Thyroid gland (tissue), 4 donors: ENCODE measurements at regions not wholly inside any gene's neighbourhood (a gene's known extent, or its start where the extent isn't known, plus 50 kb on each side); places are given as distances from the start of the nearest gene placed in this dataset.
"Not testable (repeated sequence)": the region's sequence is repeated elsewhere in the genome, so short reads cannot be mapped to it uniquely, and the experiment has no call there.

ENCODE experiments used
- DNase-seq, 2 donors: peaks; one replicate each; pipeline ENCODE4 v3.0.0-alpha.2; 2019
- H3K27ac ChIP-seq, 3 donors: fragments of 200-600 bp; sonication (generic); 1 replicate in 2 of 3; 2 replicates in 1 of 3; pipeline ENCODE4 v1.5.1; 2016 to 2019; ENCODE audit warnings: mild to moderate bottlenecking in 1 of 3, moderate library complexity in 1 of 3
- H3K27me3 ChIP-seq: fragments of 200-600 bp; sonication (generic); one replicate; pipeline ENCODE4 v1.5.1; 2019
- H3K36me3 ChIP-seq, 2 donors: fragments of 200-600 bp; sonication (generic); one replicate each; pipeline ENCODE4 v1.5.1; 2016 to 2019
- H3K4me1 ChIP-seq, 2 donors: fragments of 200-600 bp; sonication (generic); one replicate each; pipeline ENCODE4 v1.5.1; 2017 to 2019
- H3K4me3 ChIP-seq, 3 donors: fragments of 200-600 bp; sonication (generic); replicated peaks in 1 of 3; 1 replicate in 2 of 3; 2 replicates in 1 of 3; pipeline ENCODE4 v1.5.1; 2016; ENCODE audit warnings: mild to moderate bottlenecking in 1 of 3
- H3K9me3 ChIP-seq: fragments of 200-600 bp; sonication (generic); one replicate; pipeline ENCODE4 v1.5.1; 2017
- POLR2A ChIP-seq, 2 donors: fragments of 450-650 bp; IDR thresholded peaks; one replicate each; pipeline ENCODE4 v1.6.1; 2017; ENCODE audit warnings: antibody characterized with exemption in 2 of 2, mild to moderate bottlenecking in 2 of 2, moderate library complexity in 1 of 2
- WGBS, 2 donors: methylation state at CpG; one replicate each; pipeline ENCODE4 v1.1.5; 2017; 5-methylcytosine and 5-hydroxymethylcytosine counted together
- intact Hi-C: fragments of 100-400 bp; cut with DNase I; formaldehyde crosslinking; loops from one replicate; pipeline ENCODE4 v1.15.1; 2023
- TF ChIP-seq, protein P1 (sequence below), 6 experiments: fragments of 200-600 bp in 3 of 6; fragments of 450-650 bp in 3 of 6; sonication (generic) in 3 of 6; IDR thresholded peaks; one replicate each; pipeline ENCODE4 v1.5.1; 2016 to 2019; ENCODE audit warnings: antibody characterized with exemption in 6 of 6, mild to moderate bottlenecking in 2 of 6, inconsistent platforms in 1 of 6, moderate library complexity in 1 of 6

DNA sequence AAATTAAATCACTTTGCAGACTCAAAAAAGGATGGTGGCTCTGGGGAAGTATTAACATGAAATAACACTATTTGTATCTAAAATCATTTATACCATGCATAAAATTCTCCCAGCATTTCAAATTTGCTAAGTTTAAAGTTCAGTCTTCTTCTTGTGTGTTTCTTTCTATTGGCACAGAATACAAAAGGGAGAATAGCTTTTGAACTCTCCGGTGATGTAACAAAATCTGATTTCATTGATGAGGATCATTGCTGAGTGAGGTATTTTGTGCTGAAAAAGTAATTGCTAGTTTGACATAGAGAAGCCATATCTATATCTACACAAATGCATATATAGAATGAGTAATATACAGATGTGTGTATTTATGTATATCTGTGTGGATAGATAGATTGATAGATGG, 174.8 kb downstream of the LACC1 start:
- intact Hi-C loops: loop anchor here (5.0 kb wide), 1 partner anchor 383 kb away; no protein-coding TSS in a partner anchor
- Histone ChIP-seq H3K4me3 (no peak overlapping the region), H3K4me1 (peaks cover 45 to 49% of the 10 kb centered on the region in 2 donors), H3K27ac (peak overlapping the region in 1 of 3 donors; percentile 85), H3K36me3 (no peaks in the 10 kb centered on the region), H3K27me3 (no peaks in the 10 kb centered on the region), H3K9me3 (no peaks in the 10 kb centered on the region)
- no peak for TF ChIP-seq POLR2A (IDR thresholded peaks at IDR 0.05)
- TF ChIP-seq, protein P1, sequence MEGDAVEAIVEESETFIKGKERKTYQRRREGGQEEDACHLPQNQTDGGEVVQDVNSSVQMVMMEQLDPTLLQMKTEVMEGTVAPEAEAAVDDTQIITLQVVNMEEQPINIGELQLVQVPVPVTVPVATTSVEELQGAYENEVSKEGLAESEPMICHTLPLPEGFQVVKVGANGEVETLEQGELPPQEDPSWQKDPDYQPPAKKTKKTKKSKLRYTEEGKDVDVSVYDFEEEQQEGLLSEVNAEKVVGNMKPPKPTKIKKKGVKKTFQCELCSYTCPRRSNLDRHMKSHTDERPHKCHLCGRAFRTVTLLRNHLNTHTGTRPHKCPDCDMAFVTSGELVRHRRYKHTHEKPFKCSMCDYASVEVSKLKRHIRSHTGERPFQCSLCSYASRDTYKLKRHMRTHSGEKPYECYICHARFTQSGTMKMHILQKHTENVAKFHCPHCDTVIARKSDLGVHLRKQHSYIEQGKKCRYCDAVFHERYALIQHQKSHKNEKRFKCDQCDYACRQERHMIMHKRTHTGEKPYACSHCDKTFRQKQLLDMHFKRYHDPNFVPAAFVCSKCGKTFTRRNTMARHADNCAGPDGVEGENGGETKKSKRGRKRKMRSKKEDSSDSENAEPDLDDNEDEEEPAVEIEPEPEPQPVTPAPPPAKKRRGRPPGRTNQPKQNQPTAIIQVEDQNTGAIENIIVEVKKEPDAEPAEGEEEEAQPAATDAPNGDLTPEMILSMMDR (IDR thresholded peaks at IDR 0.05): no peak
- no peak for DNase-seq
- 95 to 96% methylated on average over 1 of the region's 1 CpG for WGBS, 2 donors

DNA sequence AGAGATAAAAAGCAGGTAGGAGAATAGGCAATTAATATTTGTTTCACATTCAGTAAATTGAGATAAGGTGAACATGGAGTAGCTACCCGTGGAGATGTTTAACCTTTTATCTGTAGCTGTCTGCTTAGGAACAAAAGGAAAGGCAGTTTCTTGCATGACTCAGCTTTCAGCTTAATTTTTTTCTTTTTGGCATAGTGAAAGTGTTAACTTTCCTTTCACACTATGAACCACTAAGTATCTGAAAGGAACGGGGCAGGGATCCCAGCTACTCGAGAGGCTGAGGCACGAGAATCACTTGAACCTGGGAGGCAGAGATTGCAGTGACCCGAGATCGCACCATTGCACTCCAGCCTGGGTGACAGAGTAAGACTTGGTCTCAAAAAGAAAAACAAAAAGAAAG, 176.0 kb downstream of the LACC1 start:
- peak overlapping the region in 1 of 3 donors; percentile 45 for H3K27ac ChIP-seq
- intact Hi-C loops: not testable (repeated sequence)

DNA sequence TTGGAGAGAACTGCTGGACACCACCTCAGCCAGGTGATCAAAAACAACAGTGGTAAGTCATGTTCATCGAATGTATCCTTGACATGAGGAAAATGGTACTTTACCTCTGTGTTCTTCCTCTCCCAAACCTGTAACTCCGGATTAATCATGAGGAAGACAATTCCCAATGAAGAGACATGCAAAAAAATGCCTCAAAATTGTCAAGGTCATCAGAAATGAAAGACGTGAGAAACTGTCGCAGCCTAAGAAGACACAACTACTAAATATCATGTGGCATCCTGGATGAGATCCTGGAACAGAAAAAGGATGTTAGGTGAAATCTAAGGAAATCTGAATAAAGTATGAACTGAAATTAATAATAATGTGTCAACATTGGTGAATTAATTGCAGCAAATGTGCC, 178.4 kb downstream of the LACC1 start:
- no peak for DNase-seq
- Histone ChIP-seq H3K27me3 (no peaks in the 10 kb centered on the region), H3K4me1 (peaks cover 19 to 28% of the 10 kb centered on the region in 2 donors), H3K4me3 (no peak overlapping the region), H3K27ac (no peak overlapping the region), H3K9me3 (no peaks in the 10 kb centered on the region), H3K36me3 (no peaks in the 10 kb centered on the region)
- intact Hi-C loops: no loop called here
- TF ChIP-seq, protein P1 (IDR thresholded peaks at IDR 0.05): no peak
- no peak for TF ChIP-seq POLR2A (IDR thresholded peaks at IDR 0.05)
- WGBS, 2 donors: 76 to 80% methylated on average over 4 of the region's 4 CpGs

More for the DNA sequence above, 176.0 kb downstream of the LACC1 start:
- 16 to 22% methylated on average over 6 of the region's 6 CpGs for WGBS, 2 donors
- peak; percentile 48 to 57 for DNase-seq
- H3K4me1 ChIP-seq: peaks cover 37 to 41% of the 10 kb centered on the region in 2 donors
- H3K36me3 ChIP-seq, H3K27me3 ChIP-seq, H3K9me3 ChIP-seq, H3K4me3 ChIP-seq: not testable (repeated sequence)

DNA sequence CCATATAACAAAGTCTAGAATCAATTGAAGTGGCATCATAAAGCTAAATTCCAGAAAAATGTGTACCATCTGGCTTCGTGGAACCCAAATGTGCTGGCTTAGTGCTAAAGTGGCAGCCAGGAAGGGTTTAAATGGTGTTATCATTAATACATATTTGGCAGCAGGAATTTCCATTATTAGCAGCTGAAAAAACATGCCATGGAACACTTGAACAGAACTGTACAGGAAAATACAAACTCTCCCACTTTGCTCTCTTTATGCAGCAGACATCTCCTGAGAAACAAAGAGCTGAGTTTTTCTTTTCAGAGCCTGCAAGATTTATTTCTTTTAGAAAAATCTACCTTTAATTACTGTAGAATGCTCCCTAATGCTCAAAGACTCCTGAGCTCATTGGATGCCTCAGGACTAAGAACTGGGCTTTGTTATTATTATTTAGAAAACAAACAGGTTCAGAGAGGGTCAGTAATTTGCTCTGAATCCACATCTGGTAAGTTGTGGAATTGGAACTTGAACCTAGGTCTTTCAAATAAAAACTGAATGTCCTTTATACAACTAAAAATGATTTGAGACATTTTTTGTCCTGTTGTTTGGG, 179.0 kb downstream of the LACC1 start:
- intact Hi-C loops: no loop called here
- Histone ChIP-seq H3K27me3 (no peaks in the 10 kb centered on the region), H3K9me3 (no peaks in the 10 kb centered on the region), H3K36me3 (no peaks in the 10 kb centered on the region), H3K4me1 (peaks cover 12 to 22% of the 10 kb centered on the region in 2 donors), H3K4me3 (no peak overlapping the region), H3K27ac (no peak overlapping the region)
- TF ChIP-seq, protein P1 (IDR thresholded peaks at IDR 0.05): no peak
- DNase-seq: no peak
- WGBS, 2 donors: 57 to 63% methylated on average over 1 of the region's 1 CpG

DNA sequence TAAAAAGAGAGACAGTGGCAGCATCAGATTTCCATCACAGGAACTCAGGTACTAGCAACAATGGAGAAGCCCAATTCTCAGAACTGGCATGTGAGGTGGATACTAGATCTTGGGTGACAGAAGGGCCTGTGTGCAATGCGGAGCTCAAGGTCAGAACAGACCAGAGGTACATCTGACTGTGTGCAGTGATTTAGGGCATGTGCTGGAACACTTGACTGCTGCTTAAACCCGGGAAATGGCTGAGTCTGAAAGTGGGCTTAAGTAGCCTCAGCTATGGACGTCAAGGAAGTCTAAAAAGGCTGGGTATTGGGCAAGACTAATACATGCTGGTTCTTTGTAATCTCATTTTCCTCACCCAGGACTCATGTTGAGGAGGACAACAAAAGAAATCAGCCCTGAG, 182.2 kb downstream of the LACC1 start:
- no peak overlapping the region for H3K4me3 ChIP-seq
- no peaks in the 10 kb centered on the region for H3K36me3 ChIP-seq
- no peak for DNase-seq
- TF ChIP-seq POLR2A (IDR thresholded peaks at IDR 0.05): no peak
- TF ChIP-seq, protein P1 (IDR thresholded peaks at IDR 0.05): no peak
- no peaks in the 10 kb centered on the region for H3K27me3 ChIP-seq
- no peaks in the 10 kb centered on the region for H3K9me3 ChIP-seq
- H3K4me1 ChIP-seq: peaks cover 0 to 5% of the 10 kb centered on the region in 2 donors
- 70 to 87% methylated on average over 3 of the region's 3 CpGs for WGBS, 2 donors
- intact Hi-C loops: no loop called here
- H3K27ac ChIP-seq: no peak overlapping the region
